A549 (cell line): ENCODE measurements at regions not wholly inside any gene's neighbourhood (a gene's known extent, or its start where the extent isn't known, plus 50 kb on each side); places are given as distances from the start of the nearest gene placed in this dataset.

Source experiments
- ATAC-seq, 2 experiments: fragments of 200-7000 bp in 1 of 2; fragments of >200 bp in 1 of 2; cut with Nextera tagmentation in 1 of 2; cut with Tn5 transposase in 1 of 2; 3 replicates each; pipeline versions ENCODE4 v1.8.0 to v1.9.1; 2018 to 2020; ENCODE audit warnings: mild to moderate bottlenecking in 1 of 2, moderate library complexity in 1 of 2
- CTCF ChIA-PET: fragments of 300-600 bp; sonication (Branson Sonifier 250); formaldehyde crosslinking; extraction: SDS; loops from one replicate; lab custom pipeline; 2021; ENCODE audit warnings: antibody characterized with exemption, inconsistent platforms; lab: Yijun Ruan, JAX
- POLR2A ChIA-PET: fragments of 350-600 bp; formaldehyde crosslinking; extraction: SDS; loops from one replicate; lab custom pipeline; 2021; ENCODE audit warnings: antibody characterized with exemption, inconsistent platforms; lab: Yijun Ruan, JAX
- DNase-seq, 2 experiments: peaks; one replicate each; pipeline versions ENCODE4 v3.0.0 to v3.0.0-alpha.2; 2011 to 2016; ENCODE audit warnings: low read depth in 1 of 2, low spot score in 1 of 2
- FAIRE-seq: peaks from 2 replicates; lab custom pipeline; 2011; peaks lifted over from hg19 to GRCh38; lab: Jason Lieb, UNC
- H3K27ac ChIP-seq, 2 experiments: fragments of >200 bp; sonication (Bioruptor Twin); formaldehyde crosslinking; 3 replicates each; pipeline ENCODE4 v1.5.1; 2016 to 2017
- H3K4me1 ChIP-seq: fragments of >200 bp; sonication (Bioruptor Twin); formaldehyde crosslinking; 3 replicates; pipeline ENCODE4 v1.6.1; 2016
- H3K4me2 ChIP-seq: fragments of >200 bp; sonication (Bioruptor Twin); formaldehyde crosslinking; 3 replicates; pipeline ENCODE4 v1.6.1; 2016
- H3K4me3 ChIP-seq: fragments of >200 bp; sonication (Bioruptor Twin); formaldehyde crosslinking; 3 replicates; pipeline ENCODE4 v1.5.1; 2016
- H3K9me3 ChIP-seq: fragments of >200 bp; sonication (Bioruptor Twin); formaldehyde crosslinking; 3 replicates; pipeline ENCODE4 v1.6.1; 2016
- BCL3 ChIP-seq: fragments of >200 bp; sonication (Bioruptor Twin); formaldehyde crosslinking; IDR thresholded peaks from 3 replicates; pipeline ENCODE4 v1.6.1; 2016
- BHLHE40 ChIP-seq: IDR thresholded peaks from 2 replicates; pipeline ENCODE4 v1.6.1; 2012; ENCODE audit warnings: low read depth, low read length, inconsistent platforms
- CBX8 ChIP-seq: fragments of 200-600 bp; sonication (generic); IDR thresholded peaks from 2 replicates; pipeline ENCODE4 v1.6.1; 2016
- CEBPB ChIP-seq, 2 experiments: fragments of >200 bp in 1 of 2; sonication (Bioruptor Twin) in 1 of 2; formaldehyde crosslinking in 1 of 2; IDR thresholded peaks; 2 replicates each; pipeline ENCODE4 v1.6.1; 2012 to 2016
- E2F6 ChIP-seq: IDR thresholded peaks from 2 replicates; pipeline ENCODE4 v1.6.1; 2012; ENCODE audit warnings: low read depth, borderline replicate concordance
- EHMT2 ChIP-seq: fragments of 200-600 bp; sonication (generic); IDR thresholded peaks from 2 replicates; pipeline ENCODE4 v1.6.1; 2016; ENCODE audit warnings: antibody characterized with exemption, low read depth, mild to moderate bottlenecking, moderate library complexity
- ESRRA ChIP-seq: fragments of 150-350 bp; IDR thresholded peaks from 2 replicates; pipeline ENCODE4 v1.6.1; 2014; ENCODE audit warnings: mild to moderate bottlenecking, low read length, borderline replicate concordance
- FOXS1 ChIP-seq: fragments of 250-450 bp; sonication (Bioruptor Pico); IDR thresholded peaks from 2 replicates; pipeline ENCODE4 v1.5.0; 2020; ENCODE audit warnings: mild to moderate bottlenecking, moderate library complexity
- HDAC2 ChIP-seq: fragments of 200-600 bp; sonication (generic); IDR thresholded peaks from 2 replicates; pipeline ENCODE4 v1.6.1; 2016
- HOXA7 ChIP-seq: fragments of 250-450 bp; sonication (Bioruptor Pico); IDR thresholded peaks from 2 replicates; pipeline ENCODE4 v1.5.0; 2020; ENCODE audit warnings: mild to moderate bottlenecking, moderate library complexity
- JUNB ChIP-seq: fragments of >200 bp; sonication (Bioruptor Twin); formaldehyde crosslinking; IDR thresholded peaks from 2 replicates; pipeline ENCODE4 v1.6.1; 2016
- MAFK ChIP-seq: fragments of 450-650 bp; IDR thresholded peaks from 2 replicates; pipeline ENCODE4 v1.6.1; 2014; ENCODE audit not compliant: partially characterized antibody
- MAZ ChIP-seq: fragments of 150-350 bp; IDR thresholded peaks from 2 replicates; pipeline ENCODE4 v1.6.1; 2014; ENCODE audit warnings: antibody characterized with exemption, low read depth, low read length, borderline replicate concordance
- NFE2L2 ChIP-seq: fragments of 150-350 bp; conservative IDR thresholded peaks from 2 replicates; pipeline ENCODE4 v1.6.1; 2014; ENCODE audit warnings: low read length
- NR3C1 ChIP-seq: fragments of >200 bp; sonication (Bioruptor Twin); formaldehyde crosslinking; IDR thresholded peaks from 3 replicates; pipeline ENCODE4 v1.6.1; 2017
- POLR2AphosphoS2 ChIP-seq: conservative IDR thresholded peaks from 2 replicates; pipeline ENCODE4 v1.6.1; 2012; ENCODE audit warnings: low read length, improper control_type of control experiment, inconsistent platforms
- RAD21 ChIP-seq, 2 experiments: fragments of >200 bp in 1 of 2; sonication (Bioruptor Twin) in 1 of 2; formaldehyde crosslinking in 1 of 2; IDR thresholded peaks in 1 of 2; conservative IDR thresholded peaks in 1 of 2; 2 replicates in 1 of 2; 3 replicates in 1 of 2; pipeline ENCODE4 v1.6.1; 2012 to 2018; ENCODE audit warnings: inconsistent platforms in 1 of 2
- RARB ChIP-seq: fragments of 250-450 bp; sonication (Bioruptor Pico); IDR thresholded peaks from 2 replicates; pipeline ENCODE4 v1.8.0; 2021; ENCODE audit warnings: mild to moderate bottlenecking, moderate library complexity
- SMC3 ChIP-seq: fragments of >200 bp; sonication (Bioruptor Twin); formaldehyde crosslinking; IDR thresholded peaks from 3 replicates; pipeline ENCODE4 v1.6.1; 2018; ENCODE audit warnings: inconsistent platforms
- ZFP36 ChIP-seq: fragments of 450-650 bp; IDR thresholded peaks from 2 replicates; pipeline ENCODE4 v1.6.1; 2014; ENCODE audit warnings: borderline replicate concordance; ENCODE audit not compliant: partially characterized antibody
- ZNF302 ChIP-seq: fragments of 250-450 bp; sonication (Bioruptor Pico); IDR thresholded peaks from 2 replicates; pipeline ENCODE4 v1.9.0; 2021; ENCODE audit warnings: inconsistent platforms, mild to moderate bottlenecking, moderate library complexity
- WGBS: methylation state at CpG from one replicate; pipeline ENCODE4 v1.1.6; 2017; ENCODE audit errors: missing lambda C conversion rate; 5-methylcytosine and 5-hydroxymethylcytosine counted together
- TF ChIP-seq, protein P1 (sequence below): fragments of 250-450 bp; sonication (Bioruptor Pico); IDR thresholded peaks from 2 replicates; pipeline ENCODE4 v1.5.0; 2020; ENCODE audit warnings: low read depth, mild to moderate bottlenecking, moderate library complexity
- TF ChIP-seq, protein P2 (sequence below): fragments of 200-600 bp; sonication (generic); IDR thresholded peaks from 2 replicates; pipeline ENCODE4 v1.6.1; 2016; ENCODE audit warnings: antibody characterized with exemption, mild to moderate bottlenecking, moderate library complexity
- TF ChIP-seq, protein P3 (sequence below): IDR thresholded peaks from 2 replicates; pipeline ENCODE4 v1.6.1; 2012

- DNase-seq (no peak), FAIRE-seq (no peak), ATAC-seq (no peak)
- CTCF ChIA-PET, result no interaction called here
- Histone ChIP-seq H3K4me1 (no peaks in the 10 kb centered on the region), H3K4me2 (no peak overlapping the region), H3K27ac (no peak overlapping the region), H3K4me3 (no peak overlapping the region), H3K9me3 (no peaks in the 10 kb centered on the region)
- WGBS, result 15% methylated on average over 9 of the region's 9 CpGs
- POLR2A ChIA-PET, result no interaction called here
- no peak for TF ChIP-seq EHMT2
- TF ChIP-seq POLR2AphosphoS2, result no peak
- TF ChIP-seq BCL3, result no peak
- TF ChIP-seq ZNF302 (CRISPR knock-in tag), result no peak
- TF ChIP-seq SMC3, result no peak
- TF ChIP-seq MAFK, result no peak
- no peak for TF ChIP-seq RARB (CRISPR knock-in tag)
- no peak for TF ChIP-seq JUNB
- no peak for TF ChIP-seq CBX8
- TF ChIP-seq RAD21 (conservative IDR thresholded peaks at IDR 0.05 in 1 of 2, IDR thresholded peaks at IDR 0.05 in 1 of 2), result no peak
- no peak for TF ChIP-seq NFE2L2
- TF ChIP-seq ZFP36, result no peak
- TF ChIP-seq ESRRA, result no peak
- TF ChIP-seq HDAC2, result no peak
- no peak for TF ChIP-seq BHLHE40
- no peak for TF ChIP-seq NR3C1
- no peak for TF ChIP-seq MAZ
- TF ChIP-seq, protein P1, sequence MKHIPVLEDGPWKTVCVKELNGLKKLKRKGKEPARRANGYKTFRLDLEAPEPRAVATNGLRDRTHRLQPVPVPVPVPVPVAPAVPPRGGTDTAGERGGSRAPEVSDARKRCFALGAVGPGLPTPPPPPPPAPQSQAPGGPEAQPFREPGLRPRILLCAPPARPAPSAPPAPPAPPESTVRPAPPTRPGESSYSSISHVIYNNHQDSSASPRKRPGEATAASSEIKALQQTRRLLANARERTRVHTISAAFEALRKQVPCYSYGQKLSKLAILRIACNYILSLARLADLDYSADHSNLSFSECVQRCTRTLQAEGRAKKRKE (CRISPR knock-in tag), result no peak
Observed at GRCh38 chr3:168342946-168343850, 247.5 kb upstream of the GOLIM4 start.

GRCh38 chr3:168341956-168342936, 246.5 kb upstream of the GOLIM4 start:
- DNase-seq (no peak), FAIRE-seq (no peak), ATAC-seq (no peak)
- WGBS, result 0% methylated on average over 2 of the region's 2 CpGs
- no peak overlapping the region for H3K4me2 ChIP-seq
- H3K4me1 ChIP-seq, result no peaks in the 10 kb centered on the region
- CTCF ChIA-PET, result no interaction called here
- TF ChIP-seq HOXA7 (CRISPR knock-in tag), result no peak
- TF ChIP-seq, protein P2, sequence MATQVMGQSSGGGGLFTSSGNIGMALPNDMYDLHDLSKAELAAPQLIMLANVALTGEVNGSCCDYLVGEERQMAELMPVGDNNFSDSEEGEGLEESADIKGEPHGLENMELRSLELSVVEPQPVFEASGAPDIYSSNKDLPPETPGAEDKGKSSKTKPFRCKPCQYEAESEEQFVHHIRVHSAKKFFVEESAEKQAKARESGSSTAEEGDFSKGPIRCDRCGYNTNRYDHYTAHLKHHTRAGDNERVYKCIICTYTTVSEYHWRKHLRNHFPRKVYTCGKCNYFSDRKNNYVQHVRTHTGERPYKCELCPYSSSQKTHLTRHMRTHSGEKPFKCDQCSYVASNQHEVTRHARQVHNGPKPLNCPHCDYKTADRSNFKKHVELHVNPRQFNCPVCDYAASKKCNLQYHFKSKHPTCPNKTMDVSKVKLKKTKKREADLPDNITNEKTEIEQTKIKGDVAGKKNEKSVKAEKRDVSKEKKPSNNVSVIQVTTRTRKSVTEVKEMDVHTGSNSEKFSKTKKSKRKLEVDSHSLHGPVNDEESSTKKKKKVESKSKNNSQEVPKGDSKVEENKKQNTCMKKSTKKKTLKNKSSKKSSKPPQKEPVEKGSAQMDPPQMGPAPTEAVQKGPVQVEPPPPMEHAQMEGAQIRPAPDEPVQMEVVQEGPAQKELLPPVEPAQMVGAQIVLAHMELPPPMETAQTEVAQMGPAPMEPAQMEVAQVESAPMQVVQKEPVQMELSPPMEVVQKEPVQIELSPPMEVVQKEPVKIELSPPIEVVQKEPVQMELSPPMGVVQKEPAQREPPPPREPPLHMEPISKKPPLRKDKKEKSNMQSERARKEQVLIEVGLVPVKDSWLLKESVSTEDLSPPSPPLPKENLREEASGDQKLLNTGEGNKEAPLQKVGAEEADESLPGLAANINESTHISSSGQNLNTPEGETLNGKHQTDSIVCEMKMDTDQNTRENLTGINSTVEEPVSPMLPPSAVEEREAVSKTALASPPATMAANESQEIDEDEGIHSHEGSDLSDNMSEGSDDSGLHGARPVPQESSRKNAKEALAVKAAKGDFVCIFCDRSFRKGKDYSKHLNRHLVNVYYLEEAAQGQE, result no peak
- no peak for TF ChIP-seq CEBPB (IDR thresholded peaks at IDR 0.05)
- no peak for TF ChIP-seq BCL3
- TF ChIP-seq, protein P3, sequence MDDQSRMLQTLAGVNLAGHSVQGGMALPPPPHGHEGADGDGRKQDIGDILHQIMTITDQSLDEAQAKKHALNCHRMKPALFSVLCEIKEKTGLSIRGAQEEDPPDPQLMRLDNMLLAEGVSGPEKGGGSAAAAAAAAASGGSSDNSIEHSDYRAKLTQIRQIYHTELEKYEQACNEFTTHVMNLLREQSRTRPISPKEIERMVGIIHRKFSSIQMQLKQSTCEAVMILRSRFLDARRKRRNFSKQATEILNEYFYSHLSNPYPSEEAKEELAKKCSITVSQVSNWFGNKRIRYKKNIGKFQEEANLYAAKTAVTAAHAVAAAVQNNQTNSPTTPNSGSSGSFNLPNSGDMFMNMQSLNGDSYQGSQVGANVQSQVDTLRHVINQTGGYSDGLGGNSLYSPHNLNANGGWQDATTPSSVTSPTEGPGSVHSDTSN, result no peak
- no peak for TF ChIP-seq CBX8
- TF ChIP-seq FOXS1, result no peak
- no peak for TF ChIP-seq MAZ
- no peak for TF ChIP-seq E2F6
- no peak for TF ChIP-seq BHLHE40
- POLR2A ChIA-PET, result no interaction called here
- H3K4me3 ChIP-seq, result no peak overlapping the region
- H3K9me3 ChIP-seq, result no peaks in the 10 kb centered on the region
- no peak overlapping the region for H3K27ac ChIP-seq
